ENCODE measurements at regions not wholly inside any gene's neighbourhood (a gene's known extent, or its start where the extent isn't known, plus 50 kb on each side); places are given as distances from the start of the nearest gene placed in this dataset.

GRCh38 chr2:100667801-100668200 is 105.0 kb downstream of the PDCL3 start:
- H2AFZ ChIP-seq (ENCODE audit: low read depth, low read length) = no peak overlapping the region
- no peak overlapping the region for H3K9ac ChIP-seq (replicated peaks; ENCODE audit: extremely low read depth, insufficient read depth, low read length)
- CTCF ChIA-PET = interaction anchor here (1.2 to 1.6 kb wide), 2 partner anchors 58 to 62 kb away, joined by 3 read pairs; no protein-coding TSS in a partner anchor
- no peaks in the 10 kb centered on the region for H3K9me3 ChIP-seq (replicated peaks; ENCODE audit: control insufficient read depth, insufficient read depth, low read length)
- POLR2A ChIA-PET = no interaction called here
- dilution Hi-C loops (cut with MboI; ENCODE audit: extremely low pct_ligation_motif_present, low sequenced_read_pairs) = no loop called here
- H3K27me3 ChIP-seq (ENCODE audit: control insufficient read depth in 2 of 2, insufficient read depth in 2 of 2, low read length in 2 of 2) = peaks cover 4 to 6% of the 10 kb centered on the region in 2 experiments
- TF ChIP-seq POLR2AphosphoS5 (IDR thresholded peaks at IDR 0.05; ENCODE audit: insufficient read depth, low read depth, low read length) (no peak), MAX (IDR thresholded peaks at IDR 0.05; ENCODE audit: insufficient read depth, insufficient read length) (no peak), JUN (IDR thresholded peaks at IDR 0.05; ENCODE audit: borderline replicate concordance, insufficient read depth, insufficient read length, low read depth) (no peak), GATA2 (IDR thresholded peaks at IDR 0.05; ENCODE audit: insufficient read depth, insufficient read length, low read depth, low read length) (no peak), POLR2A (IDR thresholded peaks at IDR 0.05; ENCODE audit: low read depth, low read length) (no peak), MYC (IDR thresholded peaks at IDR 0.05; ENCODE audit: low read depth, low read length) (no peak)
- H3K9me1 ChIP-seq (replicated peaks; ENCODE audit: control insufficient read depth, extremely low read depth, insufficient read depth, low read length) = no peaks in the 10 kb centered on the region
- H4K20me1 ChIP-seq (replicated peaks; ENCODE audit: control insufficient read depth, extremely low read depth, insufficient read depth, low read length) = no peaks in the 10 kb centered on the region
- no TSS peak for BruUV-seq (replicated peaks)
- H3K4me3 ChIP-seq (replicated peaks in 1 of 3; ENCODE audit: insufficient read depth in 1 of 3, low read depth in 1 of 3, low read length in 3 of 3) = no peak overlapping the region
- no peaks in the 10 kb centered on the region for H3K36me3 ChIP-seq (ENCODE audit: control insufficient read depth in 2 of 2, extremely low read depth in 1 of 2, insufficient read depth in 2 of 2, low read length in 2 of 2)
- H3K4me1 ChIP-seq (ENCODE audit: control insufficient read depth, extremely low read depth, insufficient read depth, low read length) = no peaks in the 10 kb centered on the region
- FAIRE-seq = no peak
- no peak overlapping the region for H3K27ac ChIP-seq (ENCODE audit: insufficient read depth, low read depth, low read length)
- no peaks in the 10 kb centered on the region for H3K79me2 ChIP-seq (ENCODE audit: control insufficient read depth, insufficient read depth, low read length)
- intact Hi-C loops (cut with micrococcal nuclease) = no loop called here
- DNase-seq (ENCODE audit: low read depth, low spot score) = no peak
- H3K4me2 ChIP-seq (ENCODE audit: insufficient read depth, low read length) = no peak overlapping the region

GRCh38 chr2:100670232-100670631 is 107.4 kb downstream of the PDCL3 start:
- Histone ChIP-seq H2AFZ (ENCODE audit: low read depth, low read length) (no peak overlapping the region), H3K36me3 (ENCODE audit: control insufficient read depth in 2 of 2, extremely low read depth in 1 of 2, insufficient read depth in 2 of 2, low read length in 2 of 2) (no peaks in the 10 kb centered on the region), H3K9me3 (replicated peaks; ENCODE audit: control insufficient read depth, insufficient read depth, low read length) (no peaks in the 10 kb centered on the region), H3K27me3 (ENCODE audit: control insufficient read depth in 2 of 2, insufficient read depth in 2 of 2, low read length in 2 of 2) (peaks cover 4 to 6% of the 10 kb centered on the region in 2 experiments), H3K9ac (replicated peaks; ENCODE audit: extremely low read depth, insufficient read depth, low read length) (no peak overlapping the region), H3K4me2 (ENCODE audit: insufficient read depth, low read length) (no peak overlapping the region), H4K20me1 (replicated peaks; ENCODE audit: control insufficient read depth, extremely low read depth, insufficient read depth, low read length) (no peaks in the 10 kb centered on the region), H3K79me2 (ENCODE audit: control insufficient read depth, insufficient read depth, low read length) (no peaks in the 10 kb centered on the region), H3K27ac (ENCODE audit: insufficient read depth, low read depth, low read length) (no peak overlapping the region), H3K4me3 (replicated peaks in 1 of 3; ENCODE audit: insufficient read depth in 1 of 3, low read depth in 1 of 3, low read length in 3 of 3) (no peak overlapping the region), H3K4me1 (ENCODE audit: control insufficient read depth, extremely low read depth, insufficient read depth, low read length) (no peaks in the 10 kb centered on the region), H3K9me1 (replicated peaks; ENCODE audit: control insufficient read depth, extremely low read depth, insufficient read depth, low read length) (no peaks in the 10 kb centered on the region)
- dilution Hi-C loops (cut with MboI; ENCODE audit: extremely low pct_ligation_motif_present, low sequenced_read_pairs) = no loop called here
- ChIA-PET POLR2A (no interaction called here), CTCF (no interaction called here)
- DNase-seq (ENCODE audit: low read depth, low spot score) = no peak
- no peak for FAIRE-seq
- TF ChIP-seq EZH2 (IDR thresholded peaks at IDR 0.05; ENCODE audit: borderline replicate concordance, low read depth, low read length, severe bottlenecking) (no peak), FOS (IDR thresholded peaks at IDR 0.05; ENCODE audit: borderline replicate concordance, insufficient read depth, low read length) (no peak), POLR2AphosphoS5 (IDR thresholded peaks at IDR 0.05; ENCODE audit: insufficient read depth, low read depth, low read length) (no peak), JUN (IDR thresholded peaks at IDR 0.05; ENCODE audit: borderline replicate concordance, insufficient read depth, insufficient read length, low read depth) (no peak), CTCF (IDR thresholded peaks at IDR 0.05; ENCODE audit: extremely low read depth in 1 of 2, insufficient read depth in 1 of 2, low read depth in 1 of 2, low read length in 2 of 2) (no peak), GATA2 (IDR thresholded peaks at IDR 0.05; ENCODE audit: insufficient read depth, insufficient read length, low read depth, low read length) (no peak), MYC (IDR thresholded peaks at IDR 0.05; ENCODE audit: low read depth, low read length) (no peak), MAX (IDR thresholded peaks at IDR 0.05; ENCODE audit: insufficient read depth, insufficient read length) (no peak), POLR2A (IDR thresholded peaks at IDR 0.05; ENCODE audit: low read depth, low read length) (no peak)
- intact Hi-C loops (cut with micrococcal nuclease) = no loop called here
- BruUV-seq (replicated peaks) = no TSS peak
